ENCODE measurements at regions not wholly inside any gene's neighbourhood (a gene's known extent, or its start where the extent isn't known, plus 50 kb on each side); places are given as distances from the start of the nearest gene placed in this dataset.
A peak's percentile ranks its signal among the peaks of the same experiment; 100 is the strongest.

DNA sequence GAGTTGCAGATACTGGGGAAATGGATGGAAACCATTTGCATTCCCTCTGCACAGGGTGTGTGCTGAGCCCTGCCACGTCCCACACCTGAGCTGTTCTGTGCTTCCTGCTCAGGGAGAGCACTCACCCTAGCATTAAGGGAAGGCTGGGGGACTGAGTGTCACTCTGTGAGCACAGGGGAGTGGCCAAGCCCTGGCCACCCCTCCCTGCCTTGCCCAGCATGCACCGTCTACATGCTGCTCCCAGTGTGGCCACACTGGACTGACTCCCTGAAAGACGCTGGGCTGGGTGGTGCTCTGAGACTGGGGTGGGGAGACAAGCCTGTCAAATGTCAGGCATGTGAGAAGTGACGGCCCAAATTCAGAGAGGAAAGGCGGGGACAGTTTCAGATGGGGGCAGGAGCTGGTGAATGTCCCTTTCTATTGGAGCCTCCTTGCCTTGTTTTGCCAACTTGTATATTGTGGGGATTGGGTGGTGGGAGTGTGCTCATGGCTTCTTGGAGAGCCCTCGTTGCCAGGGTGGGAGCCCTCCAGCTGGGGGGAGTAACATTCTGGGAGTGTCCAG is 298.4 kb upstream of the HS6ST1 start:
- no peaks in the 10 kb centered on the region for H3K4me1 ChIP-seq
- H4K20me1 ChIP-seq: no peaks in the 10 kb centered on the region
- no peak overlapping the region for H3K4me3 ChIP-seq
- H3K9ac ChIP-seq: no peak overlapping the region
- H3K9me3 ChIP-seq: peaks cover 5% of the 10 kb centered on the region; the same call in 1 of the 2 replicates
- no peaks in the 10 kb centered on the region for H3K27me3 ChIP-seq
- H3K27ac ChIP-seq: no peak overlapping the region
- no peak for TF ChIP-seq Cebpa-rat (IDR thresholded peaks at IDR 0.05)
- H3K4me2 ChIP-seq: no peak overlapping the region
- H3K36me3 ChIP-seq: no peaks in the 10 kb centered on the region

DNA sequence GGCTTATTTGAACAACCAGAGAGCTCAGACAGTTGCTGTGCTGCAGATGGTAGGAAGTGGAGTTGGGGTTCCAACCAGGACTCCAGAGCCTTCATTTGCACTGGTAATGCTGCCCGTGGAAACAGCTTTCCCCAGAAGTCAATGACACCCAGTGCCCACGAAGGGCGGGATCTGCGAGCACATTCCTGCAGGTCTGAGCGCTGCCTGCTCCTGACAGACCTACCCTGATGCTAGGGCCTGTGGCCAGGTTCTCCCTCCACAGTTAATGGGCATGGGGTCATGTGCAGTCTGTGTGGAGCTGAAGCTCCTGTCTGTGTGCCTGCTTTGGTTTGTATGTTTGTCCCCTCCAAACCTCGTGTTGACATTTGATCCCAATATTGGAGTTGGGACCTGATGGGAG is 299.0 kb upstream of the HS6ST1 start:
- H3K4me2 ChIP-seq: no peak overlapping the region

GRCh38 chr2:128618642-128619041 is 300.0 kb upstream of the HS6ST1 start:
- no peak overlapping the region for H3K27ac ChIP-seq
- H3K4me2 ChIP-seq: no peak overlapping the region
- no peaks in the 10 kb centered on the region for H3K36me3 ChIP-seq
- H3K4me3 ChIP-seq: no peak overlapping the region
- peaks cover 6% of the 10 kb centered on the region for H3K4me1 ChIP-seq
- H4K20me1 ChIP-seq: no peaks in the 10 kb centered on the region
- TF ChIP-seq Cebpa-rat (IDR thresholded peaks at IDR 0.05): no peak
- no peak overlapping the region for H3K9ac ChIP-seq
- H3K9me3 ChIP-seq: peaks cover 5% of the 10 kb centered on the region; the same call in 1 of the 2 replicates
- H3K27me3 ChIP-seq: no peaks in the 10 kb centered on the region

More for the DNA sequence above, 299.0 kb upstream of the HS6ST1 start:
- Histone ChIP-seq H3K27me3 (no peaks in the 10 kb centered on the region), H3K36me3 (no peaks in the 10 kb centered on the region), H4K20me1 (no peaks in the 10 kb centered on the region), H3K27ac (no peak overlapping the region), H3K4me3 (no peak overlapping the region), H3K4me1 (no peaks in the 10 kb centered on the region), H3K9me3 (peaks cover 5% of the 10 kb centered on the region; the same call in 1 of the 2 replicates), H3K9ac (no peak overlapping the region)
- TF ChIP-seq Cebpa-rat (IDR thresholded peaks at IDR 0.05): no peak

DNA sequence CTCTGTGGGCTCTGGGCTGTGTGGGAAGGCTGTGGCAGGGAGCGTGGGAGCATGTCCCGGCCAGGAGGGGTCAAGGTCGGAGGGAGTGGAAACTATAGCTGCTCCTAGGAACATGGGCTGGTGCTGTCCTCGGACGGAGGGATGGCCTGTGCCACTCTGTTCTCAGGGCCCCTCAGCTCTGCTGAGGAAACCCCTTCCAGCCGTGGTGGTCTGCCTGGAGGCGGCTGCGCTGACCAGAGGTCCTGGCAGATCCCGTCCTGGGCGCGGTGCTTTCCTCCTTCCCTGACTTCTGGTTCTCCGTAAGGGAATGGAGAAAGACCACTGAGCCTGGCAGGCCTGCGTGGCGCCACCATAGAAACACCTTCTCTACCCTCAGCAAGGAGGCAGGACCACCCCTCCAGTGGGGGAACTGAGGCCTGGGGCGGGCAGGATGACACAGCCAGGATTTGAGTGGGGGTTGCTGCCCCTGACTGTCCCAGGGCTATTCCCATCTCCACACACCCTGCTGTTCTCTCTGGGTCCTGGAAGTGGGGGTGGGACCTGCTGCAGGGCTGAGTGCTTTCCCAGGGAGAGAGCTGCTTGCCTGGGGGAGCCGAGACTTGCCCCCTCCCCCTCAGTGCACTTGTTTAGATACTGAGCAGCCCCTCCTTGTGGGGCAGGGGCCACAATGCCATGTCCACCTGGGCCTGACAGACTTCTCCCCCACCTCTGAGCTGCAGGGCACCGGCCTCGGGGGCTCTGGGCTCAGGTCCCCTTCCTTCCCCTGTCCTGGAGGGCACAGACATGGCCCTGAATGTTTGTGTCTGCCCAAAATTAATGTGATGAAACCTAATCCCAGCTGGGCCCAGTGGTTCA is 301.0 kb upstream of the HS6ST1 start:
- Histone ChIP-seq H3K4me1 (peaks cover 16% of the 10 kb centered on the region), H3K4me2 (no peak overlapping the region), H3K9me3 (no peaks in the 10 kb centered on the region), H3K36me3 (no peaks in the 10 kb centered on the region), H4K20me1 (no peaks in the 10 kb centered on the region), H3K27me3 (no peaks in the 10 kb centered on the region), H3K27ac (no peak overlapping the region), H3K4me3 (no peak overlapping the region), H3K9ac (no peak overlapping the region)
- no peak for TF ChIP-seq Cebpa-rat (IDR thresholded peaks at IDR 0.05)

- Histone ChIP-seq H3K4me3 (no peak overlapping the region), H3K4me1 (peaks cover 18% of the 10 kb centered on the region), H3K36me3 (no peaks in the 10 kb centered on the region), H3K9me3 (no peaks in the 10 kb centered on the region), H3K9ac (no peak overlapping the region), H3K27ac (no peak overlapping the region; the same call in 1 of the 2 replicates), H3K4me2 (no peak overlapping the region), H4K20me1 (no peaks in the 10 kb centered on the region), H3K27me3 (no peaks in the 10 kb centered on the region)
- TF ChIP-seq Cebpa-rat (IDR thresholded peaks at IDR 0.05): no peak
Measured at GRCh38 chr2:128621074-128621473, 302.4 kb upstream of the HS6ST1 start.

- no peak overlapping the region for H3K4me2 ChIP-seq
- no peak overlapping the region for H3K9ac ChIP-seq
- no peaks in the 10 kb centered on the region for H3K36me3 ChIP-seq
- TF ChIP-seq Cebpa-rat (IDR thresholded peaks at IDR 0.05): no peak
- no peak overlapping the region for H3K27ac ChIP-seq
- no peaks in the 10 kb centered on the region for H4K20me1 ChIP-seq
- H3K9me3 ChIP-seq: no peaks in the 10 kb centered on the region
- peaks cover 18% of the 10 kb centered on the region for H3K4me1 ChIP-seq
- H3K27me3 ChIP-seq: no peaks in the 10 kb centered on the region
- no peak overlapping the region for H3K4me3 ChIP-seq
Measured at GRCh38 chr2:128622371-128622770, 303.7 kb upstream of the HS6ST1 start.

GRCh38 chr2:128622955-128623620 is 304.4 kb upstream of the HS6ST1 start:
- Histone ChIP-seq H3K4me2 (peak overlapping the region; percentile 61; the same call in 1 of the 2 replicates), H3K9ac (no peak overlapping the region), H4K20me1 (no peaks in the 10 kb centered on the region), H3K27ac (peak overlapping the region; percentile 66; the same call in 1 of the 2 replicates), H3K4me3 (no peak overlapping the region), H3K36me3 (no peaks in the 10 kb centered on the region), H3K4me1 (peaks cover 18% of the 10 kb centered on the region), H3K9me3 (no peaks in the 10 kb centered on the region), H3K27me3 (no peaks in the 10 kb centered on the region)
- no peak for TF ChIP-seq Cebpa-rat (IDR thresholded peaks at IDR 0.05)

- Histone ChIP-seq H3K4me2 (peak overlapping the region; percentile 61), H3K27me3 (no peaks in the 10 kb centered on the region), H3K36me3 (no peaks in the 10 kb centered on the region), H3K9ac (peak overlapping the region; percentile 55; the same call in 1 of the 2 replicates), H3K9me3 (no peaks in the 10 kb centered on the region), H4K20me1 (no peaks in the 10 kb centered on the region), H3K4me1 (peaks cover 18% of the 10 kb centered on the region), H3K4me3 (no peak overlapping the region), H3K27ac (peak overlapping the region; percentile 66)
- peak; percentile 93 for TF ChIP-seq Cebpa-rat (IDR thresholded peaks at IDR 0.05)
Measured at GRCh38 chr2:128623776-128624761, 305.4 kb upstream of the HS6ST1 start.

DNA sequence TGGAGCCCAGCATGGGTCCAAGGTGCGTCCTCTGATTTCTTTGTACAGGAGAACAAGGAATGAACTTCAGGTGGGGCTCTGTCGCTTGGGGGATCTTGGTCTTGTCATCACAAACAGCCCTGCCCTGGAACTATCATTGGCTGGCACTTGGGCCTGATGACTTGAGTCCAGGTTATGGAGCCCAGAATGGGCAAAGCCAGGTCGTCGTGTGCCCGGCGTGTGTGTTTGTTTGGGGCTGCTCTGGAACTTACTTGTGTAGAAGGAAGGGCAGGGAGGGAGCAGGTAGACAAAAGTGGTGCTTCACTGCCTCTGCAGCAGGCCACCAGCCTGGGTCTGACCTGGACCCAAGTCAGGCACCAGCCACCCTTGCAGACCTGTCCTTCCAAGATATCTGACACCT is 306.3 kb upstream of the HS6ST1 start:
- H4K20me1 ChIP-seq: no peaks in the 10 kb centered on the region
- H3K36me3 ChIP-seq: no peaks in the 10 kb centered on the region
- H3K4me1 ChIP-seq: peaks cover 18% of the 10 kb centered on the region
- H3K4me2 ChIP-seq: no peak overlapping the region
- H3K27ac ChIP-seq: peak overlapping the region; percentile 66
- 0 out of 2 replicates have a peak overlapping the region, but pooled peaks have one; percentile 55 for H3K9ac ChIP-seq
- H3K4me3 ChIP-seq: no peak overlapping the region
- H3K27me3 ChIP-seq: no peaks in the 10 kb centered on the region
- no peak for TF ChIP-seq Cebpa-rat (IDR thresholded peaks at IDR 0.05)
- no peaks in the 10 kb centered on the region for H3K9me3 ChIP-seq

All from BLaER1 (cell line).